GM20431 (cell line): ENCODE measurements at regions not wholly inside any gene's neighbourhood (a gene's known extent, or its start where the extent isn't known, plus 50 kb on each side); places are given as distances from the start of the nearest gene placed in this dataset.

Experiments used
- in situ Hi-C: fragments of 300-500 bp; cut with MseI, MboI; formaldehyde crosslinking; loops from one replicate; pipeline ENCODE4 v1.15.0; 2020; ENCODE audit warnings: low sequenced_read_pairs; ENCODE audit not compliant: unreplicated experiment

DNA sequence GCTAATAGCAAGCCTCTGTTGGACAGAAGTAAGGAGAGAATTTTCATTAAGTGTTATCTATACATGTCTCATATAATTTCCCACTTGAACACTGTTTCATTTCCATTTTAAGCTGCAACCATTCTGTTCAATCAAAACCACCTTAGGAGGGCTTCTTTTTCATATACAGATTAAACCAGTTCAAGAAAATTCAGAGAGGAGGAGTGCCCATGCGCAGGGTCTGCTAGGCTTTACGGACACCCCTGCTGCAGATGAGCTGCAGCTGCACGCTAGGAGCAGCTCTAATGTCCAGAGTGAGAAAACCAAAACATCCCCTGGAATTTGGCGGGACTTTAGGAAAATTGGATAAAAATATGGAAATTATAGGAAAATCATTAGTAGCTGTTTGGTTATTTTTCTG is 541.0 kb downstream of the SPRY1 start:
- in situ Hi-C loops, result no loop called here

DNA sequence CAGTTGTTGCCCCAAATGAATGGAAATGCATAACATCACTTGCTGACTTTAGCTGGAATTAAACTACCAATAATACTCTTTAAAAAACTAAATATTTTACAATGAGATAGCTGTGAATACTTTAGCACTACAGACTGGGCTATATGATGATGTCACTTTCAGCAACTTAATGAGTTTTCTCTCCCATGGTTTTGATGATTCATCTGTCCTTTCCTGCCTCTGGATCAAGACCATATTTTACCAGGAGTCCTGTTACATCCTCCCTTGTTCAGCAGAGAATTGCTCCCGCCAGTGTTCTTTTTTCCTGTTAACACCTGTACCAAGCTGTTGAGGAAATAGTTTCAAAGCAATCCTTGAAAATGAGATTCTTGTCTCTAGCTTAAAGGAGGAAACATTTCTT is 543.0 kb downstream of the SPRY1 start:
- in situ Hi-C loops, result no loop called here

DNA sequence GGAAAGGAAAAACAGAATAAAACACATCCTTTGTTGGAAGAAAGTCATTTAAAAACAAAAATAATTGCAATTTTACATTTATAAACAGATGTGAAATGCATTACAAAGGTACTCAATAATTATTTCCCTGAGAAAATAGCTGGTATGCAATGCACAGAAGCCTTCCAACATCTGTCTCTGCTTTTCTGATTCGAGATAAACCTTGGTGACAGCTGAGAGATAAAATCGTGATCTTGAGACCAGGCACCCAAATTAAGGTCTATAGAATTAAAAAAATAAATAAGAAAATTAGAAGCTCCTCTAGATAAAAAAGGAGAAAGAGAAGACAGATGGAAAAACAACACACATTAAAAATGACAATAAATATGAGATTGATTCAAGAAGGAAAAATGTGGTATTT is 544.0 kb downstream of the SPRY1 start:
- in situ Hi-C loops, result no loop called here

DNA sequence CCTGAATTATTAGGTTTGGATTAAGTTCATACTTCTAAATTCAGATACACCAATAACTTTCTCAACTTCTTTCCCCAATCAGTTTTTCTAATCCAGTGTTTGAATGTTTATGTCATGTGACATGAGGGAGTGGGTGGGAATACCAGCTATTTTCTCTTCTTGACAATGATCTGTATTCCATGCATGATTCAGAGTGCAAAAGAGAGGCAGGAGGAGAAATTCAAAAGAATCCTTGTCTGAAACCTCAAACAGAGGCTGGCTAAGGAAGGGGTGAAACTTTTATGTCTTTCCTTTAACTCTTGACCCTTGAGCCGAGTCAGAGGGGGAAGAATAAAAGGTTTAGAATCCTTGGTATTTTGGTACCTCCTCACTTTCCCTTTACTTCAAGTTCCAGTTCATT is 544.7 kb downstream of the SPRY1 start:
- in situ Hi-C loops, result no loop called here

DNA sequence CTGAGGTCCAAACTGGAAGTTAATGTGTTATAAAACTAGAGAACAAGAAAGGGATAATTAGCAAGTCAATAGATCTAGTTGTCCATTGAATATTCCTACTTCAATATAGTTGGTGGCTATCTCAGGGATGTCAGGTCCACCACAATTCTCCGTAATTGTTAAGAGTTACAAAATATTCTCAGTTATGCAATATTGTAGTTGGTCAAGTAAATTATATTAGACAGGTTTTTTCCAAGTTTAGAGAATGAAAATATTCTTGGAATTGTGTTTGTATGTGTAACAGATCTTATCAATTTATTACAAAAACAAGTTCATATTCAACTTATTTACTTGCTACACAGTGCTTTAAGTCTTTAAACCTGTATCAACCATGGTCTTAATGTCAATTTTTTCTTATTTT is 547.4 kb downstream of the SPRY1 start:
- in situ Hi-C loops, result no loop called here

DNA sequence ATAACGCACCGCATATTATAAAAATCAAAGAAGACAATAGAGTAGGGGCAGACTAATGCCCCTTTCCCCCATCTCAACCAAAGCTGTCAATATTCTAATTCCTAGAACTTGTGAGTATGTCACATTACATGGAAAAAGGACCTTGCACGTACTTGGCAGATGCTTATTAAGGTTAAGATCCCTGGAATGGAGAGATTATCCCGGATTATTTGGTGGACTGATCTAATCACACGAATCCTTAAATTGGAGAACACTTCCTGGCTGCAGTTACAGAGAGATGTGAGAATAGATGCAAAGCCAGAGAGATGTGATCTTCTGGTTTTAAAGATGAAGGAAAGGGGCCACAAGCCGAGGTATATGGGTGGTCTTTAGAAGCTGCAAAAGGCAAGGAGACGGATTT is 548.7 kb downstream of the SPRY1 start:
- in situ Hi-C loops, result no loop called here

DNA sequence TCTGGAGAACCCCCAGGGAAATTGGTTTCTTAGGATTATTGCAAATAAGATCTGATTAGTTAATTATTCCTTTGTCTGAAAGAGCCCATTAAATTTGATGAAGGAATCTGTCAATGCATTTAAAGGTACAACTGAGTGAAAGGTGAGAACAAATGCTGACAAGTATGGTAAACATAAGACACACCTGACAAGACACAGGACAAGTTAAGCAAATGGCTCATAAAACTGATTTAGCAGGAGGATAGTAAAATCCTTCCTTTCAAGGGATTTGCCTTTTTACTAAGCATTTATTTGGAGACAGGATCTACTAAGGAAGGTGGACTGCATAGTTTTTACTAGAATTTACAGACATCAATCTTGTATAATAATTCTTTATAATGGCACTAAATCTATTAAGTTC is 553.9 kb downstream of the SPRY1 start:
- in situ Hi-C loops, result no loop called here

DNA sequence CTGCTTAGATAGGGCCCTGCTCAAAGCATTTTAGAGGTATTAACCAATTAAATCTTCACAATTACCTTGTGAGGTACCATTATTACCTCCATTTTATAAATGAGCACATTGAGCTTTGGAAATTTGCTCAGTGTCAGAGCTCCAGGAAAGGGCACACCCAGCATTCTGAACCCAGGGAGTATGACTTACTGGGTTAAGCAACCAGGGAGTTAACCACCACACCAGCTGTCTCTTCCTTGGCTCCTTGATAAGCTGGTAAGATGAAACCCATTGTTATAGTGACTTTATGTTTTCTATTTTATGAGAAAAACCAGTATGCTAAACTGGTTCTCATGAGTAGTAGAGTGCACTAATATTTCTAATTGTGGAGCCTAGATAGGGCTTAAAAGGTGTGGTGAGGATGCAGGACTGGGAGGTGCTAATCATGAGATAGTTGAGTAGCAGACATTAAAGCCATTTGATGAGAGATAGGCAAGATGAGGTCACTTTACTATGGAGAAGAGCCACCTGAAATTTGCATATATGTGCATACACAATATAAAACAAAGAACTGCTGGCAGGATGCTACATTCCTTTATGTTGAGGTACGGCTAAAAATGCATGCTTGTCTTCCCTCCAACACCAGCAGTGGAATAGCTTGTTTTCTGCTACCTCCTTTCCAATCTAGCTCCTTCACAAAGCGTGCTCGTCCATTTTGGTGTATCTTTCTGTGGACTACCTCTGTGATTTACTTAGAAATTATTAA is 556.1 kb downstream of the SPRY1 start:
- in situ Hi-C loops, result no loop called here

DNA sequence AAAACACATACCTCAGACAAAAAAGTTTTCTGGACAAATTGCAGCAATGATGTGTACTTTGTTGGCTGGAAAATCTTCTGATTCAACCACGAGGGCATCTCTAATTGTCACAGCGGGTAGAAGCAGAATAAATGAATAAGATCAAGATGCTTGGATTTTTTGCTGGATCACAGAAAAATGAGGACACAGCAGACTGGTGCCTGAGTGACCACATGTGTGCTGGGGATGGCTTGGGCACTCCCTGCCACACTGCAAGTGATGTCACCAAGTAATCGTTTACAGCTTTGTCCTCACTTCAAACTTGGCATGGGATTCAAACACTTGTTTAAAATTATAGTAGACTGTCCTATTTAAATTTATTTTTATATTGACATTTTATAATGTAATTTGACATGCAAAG is 557.0 kb downstream of the SPRY1 start:
- in situ Hi-C loops, result no loop called here

DNA sequence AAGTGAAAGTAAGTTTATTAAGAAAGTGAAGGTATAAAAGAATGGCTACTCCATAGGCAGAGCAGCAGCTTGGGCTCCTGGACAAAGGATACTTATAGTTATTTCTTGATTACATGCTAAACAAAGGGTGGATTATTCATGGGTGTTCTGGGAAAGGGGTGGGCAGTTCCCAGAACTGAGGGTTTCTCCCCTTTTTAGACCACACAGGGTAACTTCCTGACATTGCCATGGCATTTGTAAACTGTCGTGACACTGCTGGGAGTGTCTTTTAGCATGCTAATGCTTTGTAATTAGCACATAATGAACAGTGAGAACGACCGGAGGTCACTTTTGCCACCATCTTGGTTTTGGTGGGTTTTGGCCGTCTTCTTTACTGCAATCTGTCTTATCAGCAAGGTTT is 557.6 kb downstream of the SPRY1 start:
- in situ Hi-C loops, result no loop called here

DNA sequence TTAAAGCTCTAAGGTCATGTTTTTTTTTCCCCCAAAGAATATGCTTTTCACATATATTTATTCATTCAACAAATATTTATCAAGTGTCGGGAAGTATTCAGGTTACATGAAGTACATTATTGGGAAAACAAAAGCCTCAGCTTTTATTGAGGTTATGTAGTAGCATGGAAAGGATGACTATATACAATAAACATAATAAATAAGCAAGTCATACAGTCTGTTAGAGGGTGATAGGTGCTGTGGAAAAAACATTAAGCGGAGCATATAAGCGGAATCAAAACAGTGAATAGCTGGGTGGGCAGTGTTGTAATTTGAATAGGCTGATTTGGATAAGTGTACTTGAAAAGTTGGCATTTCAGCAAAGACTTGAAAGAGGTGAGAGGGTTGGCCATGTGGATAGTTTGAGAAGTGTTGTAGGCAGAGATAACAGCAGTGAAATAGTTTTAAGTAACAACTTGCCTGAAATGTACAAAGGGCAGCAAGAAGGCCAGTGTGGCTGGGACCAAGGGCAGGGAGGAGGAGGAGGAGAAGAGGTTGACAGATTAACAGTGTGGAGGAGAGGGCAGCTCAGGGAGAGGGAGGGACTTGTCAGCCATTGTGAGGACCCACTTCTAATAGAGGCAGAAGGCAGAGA is 558.7 kb downstream of the SPRY1 start:
- in situ Hi-C loops, result no loop called here

DNA sequence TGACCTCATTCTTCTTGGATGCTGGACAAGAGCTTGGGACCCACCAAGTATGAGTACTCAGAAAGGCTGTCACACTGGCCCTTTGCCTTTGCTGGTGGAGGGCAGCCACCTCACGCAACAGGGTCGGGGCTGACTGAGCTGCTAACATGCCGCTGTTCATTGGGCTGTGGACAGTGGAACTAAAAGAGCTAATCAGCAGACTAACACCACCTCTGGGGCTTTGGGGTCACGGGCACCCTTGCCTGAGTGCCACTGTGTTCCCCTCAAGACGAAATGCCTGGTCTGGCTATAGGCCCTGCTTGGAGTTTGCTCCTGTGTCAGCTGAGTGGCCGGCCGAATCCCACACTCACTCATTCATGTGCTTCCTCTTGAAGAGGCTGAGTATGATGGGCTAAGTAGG is 559.6 kb downstream of the SPRY1 start:
- in situ Hi-C loops, result no loop called here

DNA sequence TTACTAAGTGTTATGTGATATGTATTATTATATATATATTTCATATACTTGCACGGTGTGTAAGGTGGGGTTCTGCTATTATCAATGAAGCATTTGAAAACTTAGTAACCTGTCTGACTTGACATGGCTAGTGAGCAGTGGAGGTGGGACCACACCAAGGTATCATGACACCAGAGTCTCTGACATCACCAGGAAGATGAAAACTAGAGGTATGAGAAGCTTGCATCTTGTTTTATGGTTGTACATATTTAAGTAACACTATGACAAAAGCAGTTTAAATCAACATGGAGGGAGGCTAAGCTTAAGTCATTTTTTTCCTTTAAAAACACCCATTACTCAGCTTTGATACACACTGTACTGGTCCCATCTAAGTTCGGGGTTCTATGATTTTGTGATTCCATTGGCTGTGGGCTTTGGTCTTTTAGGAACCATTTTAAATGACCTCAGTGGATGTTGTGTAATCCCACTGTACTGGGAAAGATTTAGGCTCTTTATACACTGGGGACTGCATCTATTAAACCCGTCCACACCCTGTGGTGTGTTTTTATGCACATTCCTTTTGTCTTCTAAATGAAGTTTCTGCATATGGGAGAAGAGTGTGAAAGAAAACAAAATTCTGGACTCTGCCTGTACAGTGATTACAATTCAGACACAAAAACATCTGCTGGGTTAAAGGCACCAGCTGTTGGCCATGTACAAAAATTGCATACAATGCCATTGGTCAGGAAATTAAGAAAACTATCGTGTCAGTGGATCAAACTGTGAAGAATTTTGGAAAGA is 570.6 kb downstream of the SPRY1 start:
- in situ Hi-C loops, result no loop called here

DNA sequence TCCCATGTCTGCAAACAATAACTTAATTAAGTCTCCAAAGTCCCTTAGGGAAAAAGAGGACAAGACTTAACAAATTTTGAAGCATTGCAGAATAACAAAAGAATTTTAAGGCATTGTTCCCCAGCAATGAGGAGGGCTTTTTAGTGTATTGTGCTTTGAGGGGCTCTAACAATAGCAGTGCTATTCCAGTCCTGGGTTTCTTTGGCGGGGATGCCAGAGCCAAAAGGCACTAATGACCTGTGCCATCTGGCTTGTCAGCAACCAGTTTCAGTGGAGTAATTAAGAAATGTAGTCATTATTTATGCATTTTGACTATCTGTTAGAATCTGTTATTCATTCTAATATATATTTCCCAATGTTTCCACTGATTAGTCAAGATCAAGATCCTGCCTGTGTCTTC is 575.4 kb downstream of the SPRY1 start:
- in situ Hi-C loops, result no loop called here

DNA sequence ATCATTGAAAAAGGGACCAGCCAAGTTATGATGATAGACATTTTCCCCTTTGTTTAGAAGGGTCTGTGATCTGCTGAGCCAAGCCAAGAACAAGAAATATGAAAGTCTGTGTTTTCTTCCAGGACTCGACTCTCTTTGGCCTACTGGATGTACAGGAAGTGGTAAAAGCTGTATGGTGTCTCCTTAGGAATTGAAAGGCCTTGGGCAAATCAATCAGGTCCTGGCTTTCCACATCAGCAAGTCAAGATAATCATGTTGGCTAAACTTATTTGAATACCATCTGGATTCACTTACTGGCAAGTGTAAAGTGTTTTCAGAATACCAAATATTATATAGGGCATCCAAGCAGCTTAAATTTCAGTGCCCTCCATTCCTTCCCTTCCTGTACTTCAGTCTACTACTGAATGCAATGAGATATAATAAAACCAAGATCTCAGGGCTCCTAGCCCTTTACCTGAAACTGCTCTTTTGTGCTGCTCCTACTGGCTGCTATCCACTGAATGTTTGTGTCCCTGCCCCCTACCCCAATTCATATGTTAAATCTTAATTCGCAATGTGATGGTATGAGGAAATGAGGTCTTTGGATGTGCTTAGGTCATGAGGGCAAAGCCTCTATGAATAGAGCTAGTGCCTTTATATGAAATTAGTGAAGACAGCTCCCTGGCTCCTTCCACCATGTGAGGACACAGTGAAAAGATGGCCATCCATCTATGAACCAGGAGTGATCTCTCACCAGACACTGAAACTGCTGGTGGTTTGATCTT is 578.0 kb downstream of the SPRY1 start:
- in situ Hi-C loops, result no loop called here

DNA sequence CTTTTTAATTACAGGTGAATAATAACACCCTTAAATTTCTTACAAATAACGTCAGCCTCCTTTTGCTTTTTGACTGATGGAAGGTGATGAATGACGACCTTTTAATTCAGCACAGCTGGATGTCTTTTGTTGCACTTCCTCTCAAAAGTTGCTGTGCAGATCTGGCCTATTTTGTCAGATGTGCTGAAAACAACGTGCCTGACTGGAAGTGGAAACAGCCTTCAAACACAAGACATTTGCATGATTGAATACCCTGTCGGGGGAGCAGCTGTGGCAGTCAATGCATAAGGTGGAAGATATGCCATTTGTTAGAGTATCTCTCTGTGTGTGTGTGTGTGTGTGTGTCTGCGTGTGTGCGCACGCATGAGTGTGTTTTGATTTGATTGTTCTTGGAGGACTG is 579.7 kb downstream of the SPRY1 start:
- in situ Hi-C loops, result no loop called here

DNA sequence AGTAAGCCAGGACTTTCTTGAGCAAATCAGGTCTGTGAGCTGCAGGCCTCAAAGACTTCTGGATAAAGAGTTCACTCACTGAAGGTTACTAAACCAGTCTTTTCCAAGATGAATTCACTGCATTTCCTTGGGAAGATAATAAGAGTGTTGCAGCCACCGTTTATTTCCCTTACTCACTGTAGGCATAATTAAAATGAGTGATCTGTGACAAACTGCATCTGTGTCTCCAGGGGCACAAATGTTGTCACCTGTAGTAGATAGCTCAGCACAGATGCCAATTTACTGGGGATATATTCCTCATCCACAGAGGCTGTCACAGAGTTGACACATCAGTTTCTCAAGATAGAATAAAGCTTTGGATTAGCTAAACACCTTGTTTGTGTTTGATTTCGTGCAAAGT is 580.2 kb downstream of the SPRY1 start:
- in situ Hi-C loops, result no loop called here

DNA sequence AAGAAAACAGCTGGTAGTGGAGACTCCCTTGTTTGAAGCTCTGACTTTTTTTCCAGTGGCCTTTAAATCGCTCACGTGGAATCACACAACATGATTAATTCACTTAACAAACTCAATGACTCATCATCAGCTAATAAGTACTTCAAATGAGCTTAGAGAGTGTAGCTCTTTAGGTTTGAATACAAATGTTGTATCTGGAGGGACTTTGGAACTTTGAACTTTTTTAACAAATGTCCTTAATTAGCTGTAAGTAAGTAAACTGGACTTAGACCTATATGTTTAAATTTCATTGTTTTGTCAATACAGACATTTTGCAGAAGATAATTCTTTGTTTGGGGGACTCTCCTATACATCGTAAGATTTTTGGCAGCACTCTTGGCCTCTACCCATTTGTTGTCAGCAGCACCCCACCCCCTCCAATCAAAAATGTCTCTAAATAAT is 581.1 kb downstream of the SPRY1 start:
- in situ Hi-C loops, result no loop called here

DNA sequence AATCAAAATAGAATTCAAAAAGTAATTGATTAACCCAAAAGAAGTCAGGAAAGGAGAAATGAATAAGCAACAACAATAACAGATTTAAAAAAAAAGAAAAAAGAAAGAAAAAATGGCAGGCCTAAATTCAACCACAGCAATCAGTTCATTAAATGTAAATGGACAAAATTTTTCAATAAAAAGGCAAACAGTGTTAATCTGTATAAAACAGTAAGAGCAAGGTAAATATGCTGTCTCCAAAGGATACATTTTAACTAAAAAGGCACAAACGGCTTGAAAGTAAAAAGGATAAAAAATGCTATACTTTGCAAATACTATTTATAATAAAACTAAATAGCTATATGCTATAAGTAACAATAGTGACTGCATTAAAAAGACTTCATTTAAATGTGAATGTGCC is 582.0 kb downstream of the SPRY1 start:
- in situ Hi-C loops, result no loop called here

DNA sequence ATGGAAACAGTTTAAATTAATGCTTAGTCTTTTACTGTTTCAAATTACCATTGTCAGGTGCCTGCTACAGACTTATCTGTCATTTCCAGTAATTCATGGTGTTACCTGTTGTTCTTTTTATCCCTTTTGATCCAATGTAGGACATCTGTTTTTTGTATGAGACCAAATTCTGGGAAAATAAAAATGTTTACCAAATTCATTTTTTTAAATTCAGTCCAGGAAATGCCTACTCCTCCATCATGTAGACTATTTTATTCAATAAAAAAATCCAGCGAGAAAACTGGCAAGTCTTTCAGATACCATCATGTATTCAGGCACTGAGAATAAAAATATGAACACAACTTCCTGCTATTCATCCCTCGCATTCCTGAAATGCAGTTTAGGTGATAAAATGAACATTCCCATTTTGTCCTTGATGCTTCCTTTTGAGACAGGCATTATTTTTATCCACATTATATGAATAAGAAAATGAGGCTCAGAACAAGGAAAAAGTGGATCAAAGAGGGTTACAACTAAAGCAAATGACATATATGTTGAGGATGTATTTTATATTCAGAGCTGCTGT is 584.2 kb downstream of the SPRY1 start:
- in situ Hi-C loops, result no loop called here
